ENCODE measurements at regions not wholly inside any gene's neighbourhood (a gene's known extent, or its start where the extent isn't known, plus 50 kb on each side); places are given as distances from the start of the nearest gene placed in this dataset.

- H3K36me3 ChIP-seq (replicated peaks): no peaks in the 10 kb centered on the region
- no peak overlapping the region for H3K4me3 ChIP-seq (ENCODE audit: low read depth, low read length)
- no peak for TF ChIP-seq CTCF (IDR thresholded peaks at IDR 0.05; ENCODE audit: low read depth, low read length, missing control alignments)
- DNase-seq: no peak
- in situ Hi-C loops (cut with HindIII; ENCODE audit: low pct_ligation_motif_present, low sequenced_read_pairs): no loop called here
- H3K27me3 ChIP-seq (replicated peaks): no peaks in the 10 kb centered on the region
- H3K27ac ChIP-seq: no peak overlapping the region
Observed at GRCh38 chr6:50978380-50979170, 159.9 kb downstream of the TFAP2B start.

GRCh38 chr6:50979171-50979525, 160.5 kb downstream of the TFAP2B start:
- in situ Hi-C loops (cut with HindIII; ENCODE audit: low pct_ligation_motif_present, low sequenced_read_pairs): no loop called here
- no peaks in the 10 kb centered on the region for H3K36me3 ChIP-seq (replicated peaks)
- no peak overlapping the region for H3K4me3 ChIP-seq (ENCODE audit: low read depth, low read length)
- H3K27me3 ChIP-seq (replicated peaks): no peaks in the 10 kb centered on the region
- no peak for TF ChIP-seq CTCF (IDR thresholded peaks at IDR 0.05; ENCODE audit: low read depth, low read length, missing control alignments)
- DNase-seq: no peak
- H3K27ac ChIP-seq: no peak overlapping the region

- H3K27ac ChIP-seq: no peak overlapping the region
- H3K4me3 ChIP-seq (ENCODE audit: low read depth, low read length): no peak overlapping the region
- no peak for DNase-seq
- no peaks in the 10 kb centered on the region for H3K36me3 ChIP-seq (replicated peaks)
- TF ChIP-seq CTCF (IDR thresholded peaks at IDR 0.05; ENCODE audit: low read depth, low read length, missing control alignments): no peak
- no peaks in the 10 kb centered on the region for H3K27me3 ChIP-seq (replicated peaks)
- in situ Hi-C loops (cut with HindIII; ENCODE audit: low pct_ligation_motif_present, low sequenced_read_pairs): no loop called here
Observed at GRCh38 chr6:50984135-50984534, 165.5 kb downstream of the TFAP2B start.

- H3K4me3 ChIP-seq (ENCODE audit: low read depth, low read length): no peak overlapping the region
- no peak for DNase-seq
- H3K27ac ChIP-seq: no peak overlapping the region
- H3K36me3 ChIP-seq (replicated peaks): no peaks in the 10 kb centered on the region
- TF ChIP-seq CTCF (IDR thresholded peaks at IDR 0.05; ENCODE audit: low read depth, low read length, missing control alignments): no peak
- H3K27me3 ChIP-seq (replicated peaks): no peaks in the 10 kb centered on the region
- in situ Hi-C loops (cut with HindIII; ENCODE audit: low pct_ligation_motif_present, low sequenced_read_pairs): no loop called here
Observed at GRCh38 chr6:50986319-50986718, 167.6 kb downstream of the TFAP2B start.

GRCh38 chr6:50989123-50989522, 170.5 kb downstream of the TFAP2B start:
- no peak for TF ChIP-seq CTCF (IDR thresholded peaks at IDR 0.05; ENCODE audit: low read depth, low read length, missing control alignments)
- Histone ChIP-seq H3K4me3 (ENCODE audit: low read depth, low read length) (no peak overlapping the region), H3K27me3 (replicated peaks) (no peaks in the 10 kb centered on the region), H3K27ac (no peak overlapping the region), H3K36me3 (replicated peaks) (no peaks in the 10 kb centered on the region)
- no peak for DNase-seq
- in situ Hi-C loops (cut with HindIII; ENCODE audit: low pct_ligation_motif_present, low sequenced_read_pairs): no loop called here

All from brain microvascular endothelial cell (primary cell).